ENCODE measurements at regions not wholly inside any gene's neighbourhood (a gene's known extent, or its start where the extent isn't known, plus 50 kb on each side); places are given as distances from the start of the nearest gene placed in this dataset.
"Not testable (repeated sequence)": the region's sequence is repeated elsewhere in the genome, so short reads cannot be mapped to it uniquely, and the experiment has no call there.

GRCh38 chr7:121744319-121744718 lies 128.6 kb upstream of the PTPRZ1 start:
- no peak for DNase-seq (ENCODE audit: low spot score)

GRCh38 chr7:121741896-121742295 lies 131.1 kb upstream of the PTPRZ1 start:
- DNase-seq (ENCODE audit: low spot score), result no peak

GRCh38 chr7:121739465-121739864 lies 133.5 kb upstream of the PTPRZ1 start:
- DNase-seq (ENCODE audit: low spot score), result no peak

GRCh38 chr7:121730869-121731268 lies 142.1 kb upstream of the PTPRZ1 start:
- DNase-seq (ENCODE audit: low spot score), result no peak

GRCh38 chr7:121714559-121715303 lies 158.2 kb upstream of the PTPRZ1 start:
- DNase-seq (ENCODE audit: low spot score), result peak; percentile 46

- DNase-seq (ENCODE audit: low spot score), result not testable (repeated sequence)
These were observed 160.0 kb upstream of the PTPRZ1 start for GRCh38 chr7:121712961-121713360.

- no peak for DNase-seq (ENCODE audit: low spot score)
These were observed 175.1 kb upstream of the PTPRZ1 start for GRCh38 chr7:121697731-121698316.

GRCh38 chr7:121696954-121697353 lies 176.0 kb upstream of the PTPRZ1 start:
- DNase-seq (ENCODE audit: low spot score), result no peak

- no peak for DNase-seq (ENCODE audit: low spot score)
These were observed 183.2 kb upstream of the PTPRZ1 start for GRCh38 chr7:121689749-121690148.

- no peak for DNase-seq (ENCODE audit: low spot score)
These were observed 191.3 kb upstream of the PTPRZ1 start for GRCh38 chr7:121681700-121682099.

GRCh38 chr7:121676168-121676567 lies 196.8 kb upstream of the PTPRZ1 start:
- no peak for DNase-seq (ENCODE audit: low spot score)

GRCh38 chr7:121674455-121674854 lies 198.5 kb upstream of the PTPRZ1 start:
- DNase-seq (ENCODE audit: low spot score), result not testable (repeated sequence)

GRCh38 chr7:121669144-121669543 lies 203.8 kb upstream of the PTPRZ1 start:
- no peak for DNase-seq (ENCODE audit: low spot score)

GRCh38 chr7:121666306-121666705 lies 206.7 kb upstream of the PTPRZ1 start:
- DNase-seq (ENCODE audit: low spot score), result no peak

- DNase-seq (ENCODE audit: low spot score), result no peak
These were observed 229.6 kb upstream of the PTPRZ1 start for GRCh38 chr7:121643320-121643719.

GRCh38 chr7:121639705-121640104 lies 233.3 kb upstream of the PTPRZ1 start:
- no peak for DNase-seq (ENCODE audit: low spot score)

- no peak for DNase-seq (ENCODE audit: low spot score)
These were observed 234.7 kb upstream of the PTPRZ1 start for GRCh38 chr7:121638286-121638685.

- no peak for DNase-seq (ENCODE audit: low spot score)
These were observed 238.2 kb upstream of the FAM3C start for GRCh38 chr7:121634356-121634755.

GRCh38 chr7:121633186-121633585 lies 237.1 kb upstream of the FAM3C start:
- DNase-seq (ENCODE audit: low spot score), result no peak

GRCh38 chr7:121624958-121625357 lies 228.8 kb upstream of the FAM3C start:
- DNase-seq (ENCODE audit: low spot score), result no peak

GRCh38 chr7:121623130-121623872 lies 227.2 kb upstream of the FAM3C start:
- no peak for DNase-seq (ENCODE audit: low spot score)

- no peak for DNase-seq (ENCODE audit: low spot score)
These were observed 225.8 kb upstream of the FAM3C start for GRCh38 chr7:121621937-121622336.

GRCh38 chr7:121620953-121621606 lies 225.0 kb upstream of the FAM3C start:
- DNase-seq (ENCODE audit: low spot score), result peak; percentile 20
